Trophoblast cell (in vitro differentiated cells and primary cell): ENCODE measurements at regions not wholly inside any gene's neighbourhood (a gene's known extent, or its start where the extent isn't known, plus 50 kb on each side); places are given as distances from the start of the nearest gene placed in this dataset.

Source experiments
- DNase-seq, 2 donors: peaks; one replicate each; pipeline ENCODE4 v3.0.0-alpha.2; 2016
- H2AFZ ChIP-seq: 2 replicates; pipeline ENCODE4 v1.6.1; 2013; ENCODE audit warnings: low read length, moderate library complexity, mild to moderate bottlenecking; ENCODE audit not compliant: insufficient read depth, poor library complexity
- H2AK5ac ChIP-seq: 2 replicates; pipeline ENCODE4 v1.6.1; 2013; ENCODE audit warnings: mild to moderate bottlenecking, low read length
- H2BK120ac ChIP-seq: 2 replicates; pipeline ENCODE4 v1.6.1; 2013; ENCODE audit warnings: low read length, mild to moderate bottlenecking, moderate library complexity; ENCODE audit not compliant: insufficient read depth, poor library complexity
- H2BK12ac ChIP-seq: 2 replicates; pipeline ENCODE4 v1.6.1; 2013; ENCODE audit warnings: mild to moderate bottlenecking, low read length, moderate library complexity
- H2BK5ac ChIP-seq: 2 replicates; pipeline ENCODE4 v1.6.1; 2013; ENCODE audit warnings: low read length, low read depth, moderate library complexity, mild to moderate bottlenecking; ENCODE audit not compliant: poor library complexity
- H3K14ac ChIP-seq: 2 replicates; pipeline ENCODE4 v1.6.1; 2013; ENCODE audit warnings: mild to moderate bottlenecking, low read length
- H3K18ac ChIP-seq: 2 replicates; pipeline ENCODE4 v1.6.1; 2013; ENCODE audit warnings: mild to moderate bottlenecking, low read length
- H3K23ac ChIP-seq: 2 replicates; pipeline ENCODE4 v1.6.1; 2013; ENCODE audit warnings: low read length
- H3K27ac ChIP-seq: 2 replicates; pipeline ENCODE4 v1.5.1; 2013; ENCODE audit warnings: low read depth, mild to moderate bottlenecking, inconsistent platforms, low read length, moderate library complexity
- H3K27me3 ChIP-seq: 2 replicates; pipeline ENCODE4 v1.6.1; 2013; ENCODE audit warnings: inconsistent platforms, mild to moderate bottlenecking, low read length, moderate library complexity; ENCODE audit not compliant: insufficient read depth
- H3K36me3 ChIP-seq, 2 experiments: 1 replicate in 1 of 2; 2 replicates in 1 of 2; pipeline ENCODE4 v1.6.1; 2013; ENCODE audit warnings: low read length in 2 of 2, mild to moderate bottlenecking in 2 of 2, moderate library complexity in 1 of 2; ENCODE audit not compliant: insufficient read depth in 2 of 2, control insufficient read depth in 1 of 2
- H3K4ac ChIP-seq: 2 replicates; pipeline ENCODE4 v1.6.1; 2013; ENCODE audit warnings: low read depth, mild to moderate bottlenecking, low read length, moderate library complexity
- H3K4me1 ChIP-seq, 2 experiments: 1 replicate in 1 of 2; 2 replicates in 1 of 2; pipeline ENCODE4 v1.6.1; 2013; ENCODE audit warnings: low read length in 2 of 2, mild to moderate bottlenecking in 2 of 2, moderate library complexity in 1 of 2; ENCODE audit not compliant: insufficient read depth in 2 of 2, control insufficient read depth in 1 of 2
- H3K4me2 ChIP-seq: 2 replicates; pipeline ENCODE4 v1.6.1; 2013; ENCODE audit warnings: inconsistent platforms, mild to moderate bottlenecking, low read length, moderate library complexity
- H3K4me3 ChIP-seq: 2 replicates; pipeline ENCODE4 v1.5.1; 2013; ENCODE audit warnings: mild to moderate bottlenecking, low read depth, low read length, inconsistent platforms
- H3K79me1 ChIP-seq: one replicate; pipeline ENCODE4 v1.6.1; 2013; ENCODE audit warnings: low read length
- H3K79me2 ChIP-seq: 2 replicates; pipeline ENCODE4 v1.6.1; 2013; ENCODE audit warnings: low read length, mild to moderate bottlenecking; ENCODE audit not compliant: control insufficient read depth, insufficient read depth, poor library complexity
- H3K9ac ChIP-seq: 2 replicates; pipeline ENCODE4 v1.6.1; 2013; ENCODE audit warnings: mild to moderate bottlenecking, low read length
- H3K9me3 ChIP-seq: 2 replicates; pipeline ENCODE4 v1.6.1; 2013; ENCODE audit warnings: low read depth, mild to moderate bottlenecking, control low read depth, inconsistent platforms, low read length; ENCODE audit not compliant: insufficient read depth
- H4K12ac ChIP-seq: 2 replicates; pipeline ENCODE4 v1.6.1; 2013; ENCODE audit warnings: low read depth, mild to moderate bottlenecking, low read length, moderate library complexity
- H4K8ac ChIP-seq: 2 replicates; pipeline ENCODE4 v1.6.1; 2013; ENCODE audit warnings: low read depth, mild to moderate bottlenecking, low read length, moderate library complexity
- H4K91ac ChIP-seq: one replicate; pipeline ENCODE4 v1.6.1; 2013; ENCODE audit warnings: low read depth, mild to moderate bottlenecking, low read length, moderate library complexity
- WGBS: extraction: QIAGEN DNeasy Blood & Tissue Kit; methylation state at CpG from one replicate; pipeline ENCODE4 v1.1.7; 2013; ENCODE audit warnings: missing lambda C conversion rate; ENCODE audit not compliant: insufficient read length, insufficient coverage; ENCODE audit errors: extremely low coverage; 5-methylcytosine and 5-hydroxymethylcytosine counted together

- H3K4me1 ChIP-seq = no peaks in the 10 kb centered on the region
- peaks cover 3% of the 10 kb centered on the region for H3K9me3 ChIP-seq
- no peaks in the 10 kb centered on the region for H3K27me3 ChIP-seq
- H4K91ac ChIP-seq = no peak overlapping the region
- H4K12ac ChIP-seq = no peak overlapping the region
- H2BK12ac ChIP-seq = no peak overlapping the region
- no peak overlapping the region for H2AFZ ChIP-seq
- H4K8ac ChIP-seq = no peak overlapping the region
- H2AK5ac ChIP-seq = no peak overlapping the region
- H3K79me2 ChIP-seq = no peaks in the 10 kb centered on the region
- H3K18ac ChIP-seq = no peak overlapping the region
- H3K9ac ChIP-seq = no peak overlapping the region
- DNase-seq = no peak
- H3K4ac ChIP-seq = no peak overlapping the region
- H3K14ac ChIP-seq = no peak overlapping the region
- no peak overlapping the region for H3K4me3 ChIP-seq
- WGBS = no CpG with 5 or more reads among the region's 4 CpGs
- H3K79me1 ChIP-seq = no peaks in the 10 kb centered on the region
- no peak overlapping the region for H3K23ac ChIP-seq
- no peaks in the 10 kb centered on the region for H3K36me3 ChIP-seq
- no peak overlapping the region for H3K4me2 ChIP-seq
- H2BK5ac ChIP-seq = no peak overlapping the region
- H3K27ac ChIP-seq = no peak overlapping the region
- no peak overlapping the region for H2BK120ac ChIP-seq
These were observed 160.2 kb upstream of the OR4E1 start for GRCh38 chr14:21833836-21834235.

- no peak overlapping the region for H3K27ac ChIP-seq
- H2BK5ac ChIP-seq = no peak overlapping the region
- H2AFZ ChIP-seq = no peak overlapping the region
- H3K79me1 ChIP-seq = no peaks in the 10 kb centered on the region
- no peaks in the 10 kb centered on the region for H3K79me2 ChIP-seq
- no peak overlapping the region for H3K14ac ChIP-seq
- H4K8ac ChIP-seq = no peak overlapping the region
- no peaks in the 10 kb centered on the region for H3K27me3 ChIP-seq
- H2BK120ac ChIP-seq = no peak overlapping the region
- H3K18ac ChIP-seq = no peak overlapping the region
- no peak overlapping the region for H4K91ac ChIP-seq
- H3K4me1 ChIP-seq = no peaks in the 10 kb centered on the region
- no peak overlapping the region for H2BK12ac ChIP-seq
- H3K36me3 ChIP-seq = no peaks in the 10 kb centered on the region
- H3K9me3 ChIP-seq = no peaks in the 10 kb centered on the region
- no peak for DNase-seq
- no peak overlapping the region for H3K9ac ChIP-seq
- no peak overlapping the region for H3K4ac ChIP-seq
- no peak overlapping the region for H2AK5ac ChIP-seq
- H4K12ac ChIP-seq = no peak overlapping the region
- H3K23ac ChIP-seq = no peak overlapping the region
- H3K4me2 ChIP-seq = no peak overlapping the region
- WGBS = no CpG with 5 or more reads among the region's 7 CpGs
- H3K4me3 ChIP-seq = no peak overlapping the region
These were observed 152.2 kb upstream of the OR4E1 start for GRCh38 chr14:21825845-21826244.

GRCh38 chr14:21825149-21825743, 151.6 kb upstream of the OR4E1 start:
- H3K18ac ChIP-seq = no peak overlapping the region
- no peak overlapping the region for H3K27ac ChIP-seq
- no peak overlapping the region for H4K91ac ChIP-seq
- H3K9me3 ChIP-seq = no peaks in the 10 kb centered on the region
- H3K9ac ChIP-seq = no peak overlapping the region
- H3K14ac ChIP-seq = no peak overlapping the region
- H3K79me1 ChIP-seq = no peaks in the 10 kb centered on the region
- no peaks in the 10 kb centered on the region for H3K4me1 ChIP-seq
- H4K12ac ChIP-seq = no peak overlapping the region
- H3K36me3 ChIP-seq = no peaks in the 10 kb centered on the region
- no peak overlapping the region for H2BK5ac ChIP-seq
- H2BK120ac ChIP-seq = no peak overlapping the region
- no peak overlapping the region for H3K4ac ChIP-seq
- no peak overlapping the region for H2AFZ ChIP-seq
- H2BK12ac ChIP-seq = no peak overlapping the region
- WGBS = no CpG with 5 or more reads among the region's 4 CpGs
- H2AK5ac ChIP-seq = no peak overlapping the region
- no peak overlapping the region for H3K23ac ChIP-seq
- H3K4me3 ChIP-seq = no peak overlapping the region
- H4K8ac ChIP-seq = no peak overlapping the region
- H3K27me3 ChIP-seq = no peaks in the 10 kb centered on the region
- H3K4me2 ChIP-seq = no peak overlapping the region
- DNase-seq = peak in 1 of 2 donors; percentile 37
- H3K79me2 ChIP-seq = no peaks in the 10 kb centered on the region

GRCh38 chr14:21822109-21822508, 148.5 kb upstream of the OR4E1 start:
- H3K23ac ChIP-seq = no peak overlapping the region
- no peak overlapping the region for H2BK5ac ChIP-seq
- H2AK5ac ChIP-seq = no peak overlapping the region
- H2BK12ac ChIP-seq = no peak overlapping the region
- no peaks in the 10 kb centered on the region for H3K27me3 ChIP-seq
- no peaks in the 10 kb centered on the region for H3K4me1 ChIP-seq
- H3K27ac ChIP-seq = no peak overlapping the region
- no peaks in the 10 kb centered on the region for H3K79me1 ChIP-seq
- H3K4me3 ChIP-seq = no peak overlapping the region
- no peak overlapping the region for H3K9ac ChIP-seq
- no peaks in the 10 kb centered on the region for H3K79me2 ChIP-seq
- no peak overlapping the region for H3K14ac ChIP-seq
- H3K4ac ChIP-seq = no peak overlapping the region
- H2AFZ ChIP-seq = no peak overlapping the region
- DNase-seq = no peak
- H3K36me3 ChIP-seq = no peaks in the 10 kb centered on the region
- H3K9me3 ChIP-seq = no peaks in the 10 kb centered on the region
- H4K12ac ChIP-seq = no peak overlapping the region
- H3K4me2 ChIP-seq = no peak overlapping the region
- H2BK120ac ChIP-seq = no peak overlapping the region
- H3K18ac ChIP-seq = no peak overlapping the region
- H4K91ac ChIP-seq = no peak overlapping the region
- no peak overlapping the region for H4K8ac ChIP-seq
